Epithelial cell of esophagus (primary cell): ENCODE measurements at regions not wholly inside any gene's neighbourhood (a gene's known extent, or its start where the extent isn't known, plus 50 kb on each side); places are given as distances from the start of the nearest gene placed in this dataset.

Source experiments
- DNase-seq: peaks from one replicate; pipeline ENCODE4 v3.0.0; 2010; ENCODE audit warnings: low read depth
- H3K4me3 ChIP-seq: 2 replicates; pipeline ENCODE4 v1.5.1; 2011; ENCODE audit warnings: mild to moderate bottlenecking, low read length, control low read depth
- TF ChIP-seq, protein P1 (sequence below): IDR thresholded peaks from 2 replicates; pipeline ENCODE4 v1.5.1; 2011; ENCODE audit warnings: low read depth, mild to moderate bottlenecking, low read length, control low read depth, inconsistent platforms; ENCODE audit not compliant: insufficient read depth; ENCODE audit errors: missing control alignments

DNA sequence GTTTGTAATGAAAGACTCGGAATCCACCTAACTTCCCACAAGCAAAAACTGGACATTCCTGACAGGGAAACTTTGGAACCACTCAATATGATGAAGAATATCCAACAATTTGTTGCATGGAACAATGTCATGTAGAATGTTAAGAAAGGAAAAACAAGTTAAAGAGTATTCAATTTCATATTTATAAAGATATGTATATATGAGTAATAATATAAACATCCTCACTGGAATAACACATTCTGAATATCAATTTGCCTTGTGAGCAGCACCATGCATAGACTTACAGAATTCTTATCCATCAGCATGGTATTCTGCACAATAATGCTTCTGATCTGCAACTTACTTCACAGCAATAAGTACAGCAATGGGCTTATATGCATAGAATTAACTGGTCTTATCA lies 650.3 kb downstream of the SEMA5A start:
- TF ChIP-seq, protein P1, sequence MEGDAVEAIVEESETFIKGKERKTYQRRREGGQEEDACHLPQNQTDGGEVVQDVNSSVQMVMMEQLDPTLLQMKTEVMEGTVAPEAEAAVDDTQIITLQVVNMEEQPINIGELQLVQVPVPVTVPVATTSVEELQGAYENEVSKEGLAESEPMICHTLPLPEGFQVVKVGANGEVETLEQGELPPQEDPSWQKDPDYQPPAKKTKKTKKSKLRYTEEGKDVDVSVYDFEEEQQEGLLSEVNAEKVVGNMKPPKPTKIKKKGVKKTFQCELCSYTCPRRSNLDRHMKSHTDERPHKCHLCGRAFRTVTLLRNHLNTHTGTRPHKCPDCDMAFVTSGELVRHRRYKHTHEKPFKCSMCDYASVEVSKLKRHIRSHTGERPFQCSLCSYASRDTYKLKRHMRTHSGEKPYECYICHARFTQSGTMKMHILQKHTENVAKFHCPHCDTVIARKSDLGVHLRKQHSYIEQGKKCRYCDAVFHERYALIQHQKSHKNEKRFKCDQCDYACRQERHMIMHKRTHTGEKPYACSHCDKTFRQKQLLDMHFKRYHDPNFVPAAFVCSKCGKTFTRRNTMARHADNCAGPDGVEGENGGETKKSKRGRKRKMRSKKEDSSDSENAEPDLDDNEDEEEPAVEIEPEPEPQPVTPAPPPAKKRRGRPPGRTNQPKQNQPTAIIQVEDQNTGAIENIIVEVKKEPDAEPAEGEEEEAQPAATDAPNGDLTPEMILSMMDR: no peak
- no peak overlapping the region for H3K4me3 ChIP-seq
- no peak for DNase-seq

DNA sequence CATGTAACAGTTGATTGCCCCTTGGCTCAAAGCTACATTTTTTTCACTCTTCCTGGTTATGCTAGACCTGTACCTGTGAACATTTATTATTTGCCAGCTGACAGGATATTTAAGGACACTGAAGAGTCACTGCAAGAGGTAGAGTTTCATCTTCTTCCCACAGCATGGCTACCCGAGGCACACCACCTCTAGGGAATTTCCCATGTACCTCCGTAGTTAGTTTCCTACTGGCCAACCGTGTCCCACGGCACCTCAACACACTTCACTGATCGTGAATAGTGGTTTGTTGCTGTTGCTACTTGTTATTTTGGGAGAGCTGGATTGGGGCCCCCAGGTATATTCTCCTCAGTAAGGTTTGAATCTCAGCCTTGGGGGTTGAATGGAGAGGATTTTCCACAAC lies 648.6 kb downstream of the SEMA5A start:
- no peak for DNase-seq
- TF ChIP-seq, protein P1: no peak
- H3K4me3 ChIP-seq: no peak overlapping the region

DNA sequence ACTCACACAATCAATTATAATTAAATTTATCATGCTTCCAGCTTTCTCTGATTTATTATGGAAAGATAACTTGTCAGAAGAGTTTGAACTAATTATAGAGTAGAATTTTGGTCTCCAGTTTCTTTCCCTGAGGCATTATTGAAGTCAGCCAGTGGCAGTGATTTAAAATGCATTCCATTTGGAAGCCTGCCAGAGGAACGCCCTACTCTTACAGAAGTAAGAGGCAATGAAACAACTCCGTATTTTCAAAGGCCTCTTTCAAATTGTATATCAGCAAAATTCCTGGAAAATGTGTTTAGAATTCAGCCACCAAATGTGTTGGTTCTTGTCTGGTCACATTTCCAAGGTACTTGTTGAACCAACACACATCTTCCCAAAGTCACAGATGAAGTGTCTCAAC lies 640.9 kb downstream of the SEMA5A start:
- H3K4me3 ChIP-seq: no peak overlapping the region
- TF ChIP-seq, protein P1: no peak
- DNase-seq: peak; percentile 91

- DNase-seq: peak; percentile 96
- no peak overlapping the region for H3K4me3 ChIP-seq
- TF ChIP-seq, protein P1: no peak
Observed at GRCh38 chr5:8906303-8906967, 639.4 kb downstream of the SEMA5A start.

GRCh38 chr5:8907168-8907868 lies 638.6 kb downstream of the SEMA5A start:
- DNase-seq: peak; percentile 82

GRCh38 chr5:8908055-8908683 lies 637.7 kb downstream of the SEMA5A start:
- TF ChIP-seq, protein P1: peak; percentile 80
- peak; percentile 51 for DNase-seq

More at GRCh38 chr5:8907168-8907868, 638.6 kb downstream of the SEMA5A start:
- no peak overlapping the region for H3K4me3 ChIP-seq
- TF ChIP-seq, protein P1: no peak

GRCh38 chr5:8912106-8912505 lies 633.8 kb downstream of the SEMA5A start:
- DNase-seq: peak; percentile 25
- H3K4me3 ChIP-seq: no peak overlapping the region
- TF ChIP-seq, protein P1: no peak

More at GRCh38 chr5:8908055-8908683, 637.7 kb downstream of the SEMA5A start:
- no peak overlapping the region for H3K4me3 ChIP-seq
